GM18507 (cell line): ENCODE measurements at regions not wholly inside any gene's neighbourhood (a gene's known extent, or its start where the extent isn't known, plus 50 kb on each side); places are given as distances from the start of the nearest gene placed in this dataset.

Experiments
- DNase-seq: peaks from one replicate; pipeline ENCODE4 v3.0.0; 2011; ENCODE audit warnings: low read depth; ENCODE audit not compliant: insufficient read length; ENCODE audit errors: extremely low spot score
- FAIRE-seq: peaks from 2 replicates; lab custom pipeline; 2011; peaks lifted over from hg19 to GRCh38; lab: Jason Lieb, UNC

DNA sequence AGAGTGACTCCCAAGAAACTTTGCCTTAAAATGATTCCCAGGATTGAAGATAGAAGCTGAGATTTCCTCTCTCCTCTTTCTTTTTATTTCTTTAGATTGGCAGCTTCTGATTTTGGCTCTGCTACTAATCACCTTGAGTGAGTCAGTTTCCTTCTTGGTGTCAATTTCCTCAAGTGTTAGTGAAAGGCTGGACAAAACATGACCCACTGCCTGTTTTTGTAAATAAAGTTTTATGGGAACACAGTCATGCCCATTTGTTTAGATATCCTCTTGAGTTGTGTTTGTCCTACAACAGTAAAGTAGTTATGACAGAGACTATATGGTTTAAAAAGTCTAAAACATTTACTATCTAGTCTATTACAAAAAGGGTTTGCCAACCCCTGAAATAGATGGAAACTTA, 227.2 kb upstream of the TBX3 start:
- FAIRE-seq = no peak
- DNase-seq = no peak

GRCh38 chr12:114904254-114905003, 220.5 kb upstream of the TBX3 start:
- no peak for DNase-seq
- no peak for FAIRE-seq

DNA sequence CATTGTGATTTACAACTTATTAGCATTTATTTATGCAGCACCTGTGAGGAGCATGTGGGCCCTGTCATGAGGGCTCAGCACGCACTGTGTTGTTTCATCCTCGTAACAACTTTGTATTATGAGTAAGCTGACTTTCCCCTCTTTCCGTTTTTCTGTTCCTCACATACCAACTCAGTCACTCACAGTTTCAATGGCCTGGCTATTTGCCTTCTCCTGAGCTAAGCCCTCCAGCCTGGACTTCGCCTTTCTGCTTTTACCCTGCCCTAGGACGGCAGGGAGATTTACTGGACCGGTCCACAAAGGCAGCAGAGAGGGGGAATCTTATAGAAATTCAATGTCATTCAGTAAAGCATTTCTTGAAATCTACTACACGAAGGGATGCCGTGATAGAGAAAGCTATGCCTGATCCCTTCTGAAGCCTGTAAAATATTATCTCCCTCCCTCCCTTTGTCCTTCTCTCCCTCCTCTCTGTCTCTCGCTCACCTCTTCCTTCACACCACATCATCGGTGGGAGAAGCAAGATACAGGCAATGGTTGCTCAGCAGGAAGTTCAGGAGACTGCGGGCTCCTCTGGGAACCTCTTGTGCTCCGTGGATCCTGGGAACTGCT, 219.2 kb upstream of the TBX3 start:
- DNase-seq (no peak), FAIRE-seq (no peak)

DNA sequence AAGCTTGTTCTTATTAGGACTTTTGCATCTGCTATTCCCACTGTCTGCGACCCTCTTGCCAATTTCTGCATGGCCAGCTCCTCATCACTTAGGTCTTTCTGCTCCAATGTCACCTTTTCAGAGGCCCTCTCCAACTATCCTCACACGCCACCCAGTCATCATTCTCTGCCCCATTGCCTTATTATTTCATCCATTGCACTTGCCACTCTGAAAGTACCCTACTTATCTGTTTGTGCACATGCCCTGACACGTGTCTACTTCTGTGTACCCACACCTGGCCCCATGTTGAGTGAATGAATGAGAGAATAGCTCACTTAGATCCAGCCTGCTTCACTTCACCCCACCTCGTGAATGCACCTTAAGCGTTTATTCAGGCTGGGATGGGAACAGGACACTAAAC, 218.7 kb upstream of the TBX3 start:
- no peak for FAIRE-seq
- no peak for DNase-seq

DNA sequence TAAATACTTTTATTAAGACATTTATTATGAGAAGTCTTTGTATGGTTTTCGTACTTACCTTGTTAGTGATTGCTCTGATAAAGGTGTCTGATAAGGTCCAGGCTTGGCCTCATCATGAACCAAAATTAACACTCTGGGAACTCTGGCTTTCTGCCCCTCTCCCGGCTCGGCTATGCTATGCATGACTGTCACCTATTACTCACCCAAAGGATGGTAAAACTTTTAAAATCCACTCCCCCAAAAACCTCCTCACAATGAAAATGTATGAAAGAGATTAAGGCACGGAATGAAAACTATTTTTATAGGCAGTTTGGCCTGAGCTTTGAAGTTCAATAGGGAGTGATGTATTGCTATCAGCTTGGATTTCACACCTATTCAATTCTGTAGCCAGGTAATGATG, 217.3 kb upstream of the TBX3 start:
- no peak for DNase-seq
- FAIRE-seq = no peak

DNA sequence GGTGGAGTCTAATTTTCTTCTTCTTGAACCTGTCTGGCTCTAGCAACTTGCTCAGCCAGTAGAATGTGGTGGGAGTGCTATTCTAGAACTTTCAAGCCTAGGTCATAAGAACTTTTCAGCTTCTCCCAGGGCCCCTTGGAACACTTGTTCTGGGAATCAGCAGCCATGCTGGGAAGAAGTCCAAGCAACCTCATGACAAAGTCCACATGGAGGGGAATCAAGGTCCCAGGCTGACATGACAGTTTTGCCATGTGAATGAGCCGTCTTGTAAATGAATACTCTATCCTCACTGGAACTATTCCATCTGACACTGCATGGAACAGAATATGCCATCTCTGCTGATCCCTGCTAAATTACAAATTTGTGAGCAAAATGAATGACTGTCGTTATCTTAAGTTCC, 214.2 kb upstream of the TBX3 start:
- DNase-seq (no peak), FAIRE-seq (no peak)

DNA sequence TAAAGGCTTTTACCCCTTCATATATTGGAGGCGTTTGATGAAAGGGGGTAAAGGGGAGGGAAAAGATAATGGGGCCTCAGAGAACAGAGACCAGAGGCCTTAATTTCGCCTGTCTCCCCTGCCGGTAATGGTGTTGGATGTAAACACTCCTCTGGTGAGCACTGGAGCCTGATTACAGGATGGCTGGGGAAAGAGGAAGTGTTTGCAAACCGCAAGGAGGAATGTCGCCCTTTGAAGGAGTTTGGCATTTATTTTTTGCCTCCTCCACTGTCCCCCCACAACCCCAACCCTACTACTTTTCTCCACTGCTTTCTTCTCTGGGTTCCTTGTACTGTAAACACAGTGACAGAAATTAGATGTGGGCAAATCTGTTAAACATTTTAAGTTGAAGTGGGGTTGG, 211.9 kb upstream of the TBX3 start:
- FAIRE-seq = no peak
- DNase-seq = no peak

DNA sequence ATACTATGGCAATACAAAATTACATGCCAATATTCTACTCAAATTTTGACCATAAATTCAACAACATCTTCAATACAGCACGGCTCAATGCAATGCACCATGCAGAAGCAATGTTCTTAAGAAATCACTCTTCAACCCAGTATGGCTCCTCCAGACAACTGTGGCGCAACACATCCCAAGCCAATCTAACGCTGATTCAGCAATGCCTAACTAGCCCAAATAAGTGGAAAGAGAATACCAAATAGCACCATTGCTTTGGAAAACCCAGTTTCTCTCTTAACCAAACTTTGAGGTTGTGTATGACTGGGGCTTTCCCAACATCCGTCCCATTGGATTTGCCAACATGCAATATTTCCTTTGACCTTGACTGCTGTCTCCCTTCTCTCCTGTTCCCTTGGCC, 211.1 kb upstream of the TBX3 start:
- DNase-seq (no peak), FAIRE-seq (no peak)

DNA sequence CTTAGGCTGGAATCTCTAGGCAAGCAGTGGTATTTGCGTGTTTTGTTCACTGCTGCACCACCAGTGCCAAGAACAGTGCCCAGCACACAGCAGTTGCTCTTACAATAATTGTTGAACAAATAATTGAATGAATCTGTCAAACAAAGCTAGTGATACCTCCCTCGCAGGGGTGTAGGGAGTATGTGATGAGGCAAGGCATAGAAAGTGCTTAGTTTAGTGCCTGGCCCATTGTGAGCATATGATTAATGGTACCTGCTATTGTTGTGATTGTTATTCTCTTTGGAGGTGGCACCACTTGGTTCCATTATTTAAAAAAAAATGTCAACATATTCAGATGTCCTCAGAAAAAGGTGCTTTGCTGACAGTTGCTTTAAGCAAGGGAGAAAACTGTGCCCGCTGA, 210.1 kb upstream of the TBX3 start:
- FAIRE-seq (no peak), DNase-seq (no peak)

DNA sequence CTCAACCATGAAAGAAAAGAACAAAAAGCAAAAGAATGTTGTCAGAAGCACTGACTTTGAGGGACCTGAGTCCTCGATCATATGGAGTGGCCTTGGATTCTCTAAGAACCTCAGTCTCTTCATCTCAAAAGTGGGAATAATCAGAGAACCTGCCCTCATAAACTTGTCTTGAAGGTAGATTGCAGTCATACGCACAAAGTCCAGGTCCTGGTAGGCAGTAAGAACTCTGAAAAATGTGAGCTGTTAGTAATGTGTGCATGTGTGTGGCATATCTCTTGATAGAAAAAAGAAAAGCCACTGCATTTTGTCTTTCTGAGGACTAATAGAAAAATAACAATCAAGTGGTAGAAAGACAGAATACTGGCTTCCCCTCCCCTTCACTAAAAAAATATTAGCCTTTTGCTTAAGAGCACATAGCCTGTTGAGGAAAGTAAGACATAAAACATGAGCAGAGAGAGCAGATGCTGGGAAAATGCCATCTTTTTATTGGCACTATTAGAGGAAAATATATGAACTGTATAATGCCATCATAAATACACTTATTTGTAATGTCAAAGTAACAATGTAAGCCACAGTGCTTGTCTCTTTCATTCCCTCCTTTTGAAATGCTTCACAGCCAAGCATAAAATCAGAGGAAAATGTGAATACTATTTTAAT, 205.1 kb upstream of the TBX3 start:
- DNase-seq (no peak), FAIRE-seq (no peak)

- FAIRE-seq (no peak), DNase-seq (no peak)
Measured at GRCh38 chr12:114888448-114888847, 204.5 kb upstream of the TBX3 start.

DNA sequence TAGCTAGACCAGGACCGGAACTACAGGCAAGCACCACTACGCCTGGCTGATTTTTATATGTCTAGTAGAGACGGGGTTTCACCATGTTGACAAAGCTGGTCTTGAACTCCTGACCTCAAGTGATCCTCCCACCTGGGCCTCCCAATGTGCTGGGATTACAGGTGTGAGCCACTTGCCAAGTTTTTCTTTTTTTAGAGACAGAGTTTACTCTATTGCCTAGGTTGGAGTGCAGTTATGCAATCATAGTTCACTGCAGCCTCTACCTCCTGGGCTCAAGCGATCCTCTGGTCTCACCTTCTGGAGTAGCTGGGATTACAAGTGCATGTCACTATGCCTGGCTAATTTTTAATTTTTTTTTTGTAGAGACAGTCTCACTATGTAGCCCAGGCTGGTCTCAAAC, 201.5 kb upstream of the TBX3 start:
- DNase-seq (no peak), FAIRE-seq (no peak)

GRCh38 chr12:114884575-114884974, 200.6 kb upstream of the TBX3 start:
- DNase-seq (no peak), FAIRE-seq (no peak)

GRCh38 chr12:114882083-114882482, 198.1 kb upstream of the TBX3 start:
- DNase-seq = no peak

GRCh38 chr12:114879354-114879753, 195.4 kb upstream of the TBX3 start:
- no peak for DNase-seq

More at GRCh38 chr12:114882083-114882482, 198.1 kb upstream of the TBX3 start:
- no peak for FAIRE-seq

GRCh38 chr12:114878781-114879180, 194.8 kb upstream of the TBX3 start:
- FAIRE-seq = no peak
- no peak for DNase-seq

More at GRCh38 chr12:114879354-114879753, 195.4 kb upstream of the TBX3 start:
- FAIRE-seq = no peak

- DNase-seq (no peak), FAIRE-seq (no peak)
Measured at GRCh38 chr12:114876968-114877680, 193.1 kb upstream of the TBX3 start.

DNA sequence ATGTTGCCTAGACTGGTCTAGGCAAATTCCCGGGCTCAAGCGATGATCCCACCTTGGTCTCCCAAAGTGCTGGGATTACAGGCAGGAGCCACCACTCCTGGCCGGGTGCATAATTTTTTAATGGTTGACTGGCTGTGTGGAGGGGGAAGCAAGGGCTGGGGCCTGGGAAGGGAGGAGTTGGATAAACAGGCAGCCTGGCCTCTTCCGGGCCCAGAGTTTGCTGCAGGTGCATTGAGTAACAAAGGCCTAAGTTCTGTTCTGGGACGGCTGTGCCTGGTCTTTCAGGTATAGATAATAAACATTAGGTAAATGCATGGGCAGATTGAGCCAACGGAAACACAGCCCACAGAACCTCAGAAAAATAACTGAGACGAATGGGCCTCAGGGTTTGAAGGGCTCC, 191.3 kb upstream of the TBX3 start:
- DNase-seq = no peak
- no peak for FAIRE-seq

- FAIRE-seq = no peak
- no peak for DNase-seq
Measured at GRCh38 chr12:114873656-114874055, 189.7 kb upstream of the TBX3 start.
